Kidney tubule cell (primary cell): ENCODE measurements at regions not wholly inside any gene's neighbourhood (a gene's known extent, or its start where the extent isn't known, plus 50 kb on each side); places are given as distances from the start of the nearest gene placed in this dataset.
"Not testable (repeated sequence)": the region's sequence is repeated elsewhere in the genome, so short reads cannot be mapped to it uniquely, and the experiment has no call there.

Experiments
- DNase-seq: peaks from one replicate; pipeline ENCODE4 v3.0.0-alpha.2; 2018; ENCODE audit warnings: low spot score

- DNase-seq, result no peak
These were observed 572.3 kb downstream of the MATN1 start for GRCh38 chr1:30151119-30151518.

DNA sequence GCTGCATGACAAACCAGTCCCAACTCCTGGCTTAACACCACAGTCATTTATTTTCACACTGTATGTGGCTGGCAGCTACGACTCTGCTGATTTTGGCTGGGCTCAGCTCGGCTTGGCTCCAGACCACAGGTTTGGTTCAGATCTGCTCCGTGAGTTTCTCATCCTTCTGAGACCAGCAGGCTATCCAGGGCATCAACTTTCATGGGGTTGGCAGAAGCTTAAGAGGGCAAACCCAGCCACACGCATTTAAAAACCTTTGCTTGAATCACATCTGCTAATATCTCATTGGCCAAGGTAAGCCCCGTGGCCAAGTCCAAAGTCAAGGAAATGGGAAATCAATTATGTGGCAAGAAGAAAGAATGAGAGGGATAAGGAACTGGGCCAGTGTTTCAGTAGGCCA lies 574.2 kb downstream of the MATN1 start:
- DNase-seq, result no peak

DNA sequence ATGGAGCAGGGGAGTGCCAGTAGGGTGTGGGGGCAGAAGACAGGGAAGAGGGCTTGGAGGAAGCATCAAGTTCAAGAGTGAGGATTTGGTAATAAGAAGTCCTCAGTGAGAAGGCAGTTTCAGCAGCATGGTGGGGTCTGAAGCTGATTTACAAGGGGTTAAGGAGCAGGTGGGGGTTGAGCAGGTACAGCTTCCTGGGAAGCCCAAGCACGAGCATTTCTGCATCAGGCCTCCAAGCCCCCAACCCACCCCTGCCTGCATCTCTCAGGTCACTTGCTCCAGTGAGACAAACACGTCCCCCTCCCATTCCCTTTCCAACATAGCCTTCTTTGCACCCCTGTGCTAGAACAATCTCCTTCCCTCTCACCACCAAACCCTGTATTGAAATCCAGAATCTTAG lies 574.7 kb downstream of the MATN1 start:
- DNase-seq, result no peak

- DNase-seq, result no peak
These were observed 576.2 kb downstream of the MATN1 start for GRCh38 chr1:30147188-30147587.

GRCh38 chr1:30146448-30146847 lies 576.9 kb downstream of the MATN1 start:
- no peak for DNase-seq

DNA sequence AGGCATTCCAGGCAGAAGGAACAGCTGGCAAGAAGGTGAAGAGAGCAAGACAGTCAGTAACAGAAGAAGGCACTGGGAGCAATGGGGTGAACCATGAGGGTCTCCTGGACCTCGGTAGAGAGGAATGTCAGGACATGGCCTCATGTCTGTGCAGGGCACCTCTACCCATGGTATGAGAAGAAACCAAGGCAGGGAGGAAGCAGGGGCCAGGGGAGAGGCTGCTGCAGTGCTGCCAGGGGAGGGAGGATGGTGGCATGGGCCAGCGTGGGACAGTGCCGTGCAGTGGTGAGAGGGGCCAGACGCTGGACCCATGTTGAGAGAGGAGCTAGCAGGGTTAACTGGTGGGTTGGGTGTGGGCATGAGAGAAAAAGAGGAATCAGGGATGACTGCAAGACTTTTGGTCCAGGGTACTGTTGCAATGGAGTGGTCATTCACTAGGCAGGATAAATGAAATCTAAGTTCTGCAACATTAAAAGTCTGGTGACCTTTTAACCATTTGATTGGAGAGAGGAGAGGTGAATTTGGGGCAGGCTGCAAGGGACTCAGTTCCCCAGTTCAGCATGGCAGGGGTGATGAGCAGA lies 577.6 kb downstream of the MATN1 start:
- no peak for DNase-seq

DNA sequence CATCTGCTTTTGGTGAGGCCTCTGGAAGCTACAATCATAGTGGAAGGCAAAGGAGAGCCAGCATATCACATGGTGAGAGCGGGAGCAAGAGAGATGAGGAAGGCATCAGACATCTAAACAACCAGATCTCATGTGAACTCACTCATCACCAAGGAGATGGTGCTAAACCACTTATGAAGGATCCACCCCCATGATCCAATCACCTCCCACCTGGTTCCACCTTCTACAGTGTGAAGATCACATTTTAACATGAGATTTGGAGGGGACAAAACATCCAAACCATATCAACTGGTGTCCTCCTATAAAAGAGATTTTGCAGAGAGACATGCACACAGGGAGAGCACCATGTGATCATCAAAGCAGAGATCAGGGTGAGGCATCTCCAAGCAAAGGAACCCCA lies 578.6 kb downstream of the MATN1 start:
- no peak for DNase-seq

- no peak for DNase-seq
These were observed 579.9 kb downstream of the MATN1 start for GRCh38 chr1:30143517-30143916.

- no peak for DNase-seq
These were observed 582.8 kb downstream of the MATN1 start for GRCh38 chr1:30140566-30140965.

DNA sequence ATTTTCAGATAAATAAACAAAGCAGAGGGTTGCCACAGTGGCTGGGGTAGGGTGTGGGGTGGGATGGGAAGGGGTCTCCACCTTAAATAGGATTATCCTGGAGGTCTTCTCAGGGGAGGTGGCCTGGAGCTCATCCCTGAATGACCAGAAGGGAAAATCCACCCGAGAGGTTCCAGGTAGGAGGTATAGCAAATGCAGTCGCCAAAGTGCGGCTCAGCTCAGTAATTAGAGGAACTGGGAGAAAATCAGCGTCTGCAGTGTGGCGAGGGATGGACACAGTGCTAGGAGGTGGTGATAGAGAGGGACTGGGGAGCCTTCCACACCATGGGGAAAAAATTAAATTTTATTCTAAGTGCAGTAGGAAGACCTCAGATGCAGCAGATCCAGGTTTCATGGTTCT lies 584.5 kb downstream of the MATN1 start:
- no peak for DNase-seq

GRCh38 chr1:30137001-30137400 lies 586.4 kb downstream of the MATN1 start:
- DNase-seq, result no peak

GRCh38 chr1:30135698-30136097 lies 587.7 kb downstream of the MATN1 start:
- no peak for DNase-seq

DNA sequence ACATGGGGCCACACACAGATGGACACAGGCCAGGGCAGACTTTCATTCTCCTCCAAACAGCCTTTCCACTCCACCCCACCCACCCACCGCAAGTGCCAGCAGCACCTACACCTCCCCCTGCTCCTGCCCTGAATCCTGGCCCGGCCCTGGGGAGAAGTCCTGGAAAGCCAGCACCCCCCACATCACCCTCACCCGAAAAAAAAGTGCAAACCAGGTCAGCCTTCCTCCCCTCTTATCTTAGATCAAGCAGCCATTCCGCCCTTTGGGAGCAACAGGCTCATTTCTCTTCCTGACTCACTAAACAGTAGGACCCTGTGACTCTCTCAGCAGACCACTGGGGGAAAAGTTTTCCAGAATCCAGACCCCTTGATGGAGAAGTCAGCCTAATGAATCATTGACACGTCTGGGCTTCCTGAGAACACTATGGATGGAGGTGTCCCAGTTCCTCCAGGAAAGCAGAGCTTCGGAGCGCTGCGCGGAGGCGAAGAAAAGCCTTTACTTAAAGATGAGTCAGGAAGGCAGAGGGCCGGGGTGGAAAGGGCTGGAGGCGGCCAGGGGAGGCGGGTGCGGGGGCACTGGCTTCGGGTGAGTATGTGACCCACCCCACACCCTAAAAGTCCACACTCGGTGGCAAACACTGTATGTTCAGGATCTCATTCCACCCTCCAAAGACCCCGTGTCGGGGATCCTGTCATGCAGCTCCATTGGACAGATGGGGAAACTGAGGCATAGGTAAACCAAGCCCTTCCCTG lies 588.7 kb downstream of the MATN1 start:
- DNase-seq, result no peak

- no peak for DNase-seq
These were observed 589.9 kb downstream of the MATN1 start for GRCh38 chr1:30133414-30134055.

DNA sequence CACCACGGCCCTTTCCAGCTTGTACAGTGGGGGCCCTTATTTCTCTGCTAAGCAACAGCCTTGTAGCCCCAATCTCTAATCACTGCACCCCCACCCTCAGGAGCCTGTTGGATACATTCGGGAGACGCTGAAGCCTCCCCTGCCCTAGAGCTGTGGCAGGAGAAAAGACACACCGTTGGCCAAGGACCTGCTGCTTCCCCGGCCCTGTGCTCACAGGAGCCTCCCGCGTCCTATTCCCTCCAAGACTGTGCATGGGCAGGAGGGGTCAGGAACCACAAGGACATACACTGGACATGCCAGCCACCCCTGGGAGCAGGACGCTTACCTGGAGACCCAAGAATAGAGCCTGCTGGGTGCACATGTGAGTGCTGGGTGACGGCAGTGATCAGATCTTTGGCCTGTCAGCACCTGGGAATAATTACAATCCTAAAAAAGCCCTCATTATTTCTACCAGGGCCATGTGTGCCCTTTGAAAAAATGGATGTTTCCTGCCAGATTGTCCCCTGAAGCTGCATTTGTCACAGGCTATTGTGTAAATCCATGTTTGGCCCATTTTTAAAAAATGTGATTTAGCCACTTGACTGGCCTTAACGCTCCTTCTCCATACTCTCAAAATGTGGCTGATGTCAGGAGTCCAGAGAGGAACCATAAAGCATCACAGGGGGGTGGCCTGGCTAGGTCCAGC lies 590.6 kb downstream of the MATN1 start:
- DNase-seq, result no peak

GRCh38 chr1:30130566-30130965 lies 592.8 kb downstream of the MATN1 start:
- DNase-seq, result not testable (repeated sequence)

GRCh38 chr1:30130099-30130498 lies 593.3 kb downstream of the MATN1 start:
- no peak for DNase-seq

DNA sequence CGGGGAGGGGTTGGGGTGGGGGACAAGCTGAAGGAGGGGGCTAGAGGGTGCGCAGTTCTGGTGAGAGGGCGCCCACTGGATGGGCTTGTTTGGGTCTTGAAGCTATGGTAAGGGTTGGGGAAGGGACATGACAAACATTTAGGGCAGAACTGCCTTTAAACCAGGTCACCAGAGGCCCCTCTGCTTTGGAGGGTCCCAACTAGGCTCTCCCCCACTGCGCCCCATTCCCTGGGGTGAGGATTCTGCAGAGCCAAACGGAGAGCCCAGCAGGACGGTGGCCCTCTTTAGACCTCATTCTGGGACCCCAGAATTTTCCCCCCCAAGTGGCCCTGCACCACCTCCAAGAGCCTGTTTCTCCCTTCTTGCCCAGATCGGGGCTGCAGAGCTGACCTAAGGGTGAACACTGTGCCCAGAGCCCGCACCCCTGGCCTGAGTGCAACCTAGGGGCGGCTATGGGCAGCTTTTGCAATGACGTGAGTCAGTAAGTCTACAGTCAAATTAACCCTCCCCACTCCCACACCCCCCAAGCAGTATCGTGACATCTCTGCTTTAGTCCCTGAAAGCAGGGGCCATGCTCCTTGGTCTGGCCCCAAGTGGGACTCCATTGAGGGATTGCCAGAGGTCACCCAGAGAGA lies 593.8 kb downstream of the MATN1 start:
- no peak for DNase-seq

- DNase-seq, result no peak
These were observed 594.4 kb downstream of the MATN1 start for GRCh38 chr1:30129001-30129408.

DNA sequence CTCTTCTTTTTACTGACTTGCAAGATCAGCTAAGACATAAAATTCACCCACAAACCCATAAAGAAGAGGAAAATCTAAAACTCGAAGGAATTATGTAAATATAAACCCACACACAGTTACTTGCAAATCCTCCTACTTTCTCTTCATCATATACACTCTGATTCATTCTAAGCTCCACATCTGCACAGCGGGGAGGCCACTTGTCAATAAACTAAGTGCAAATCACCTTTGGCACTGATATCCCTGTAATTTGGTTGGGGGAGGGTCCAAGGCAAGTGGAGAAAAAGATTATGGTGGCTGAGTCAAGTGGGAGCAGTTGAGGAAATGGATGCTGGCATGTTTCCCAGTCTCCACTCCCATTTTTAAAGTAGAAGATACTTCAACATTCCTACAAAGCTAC lies 596.5 kb downstream of the MATN1 start:
- no peak for DNase-seq

DNA sequence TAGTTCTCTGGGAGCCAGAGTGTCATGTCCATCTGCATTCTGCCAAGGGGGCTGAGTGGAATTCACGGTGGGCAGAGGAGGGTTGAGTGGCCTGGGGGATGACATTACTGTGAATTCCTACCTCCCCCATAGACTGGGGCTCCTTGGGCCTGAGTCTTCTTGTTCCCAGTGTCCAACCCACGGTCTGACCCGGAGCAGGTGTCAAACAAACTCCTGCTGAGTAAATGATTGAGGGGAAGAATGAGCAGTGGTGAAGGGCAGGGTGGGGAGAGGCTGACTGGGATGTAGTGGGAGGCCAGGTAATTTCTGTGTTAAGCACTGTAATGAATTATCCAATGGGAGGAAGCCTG lies 597.6 kb downstream of the MATN1 start:
- DNase-seq, result no peak

DNA sequence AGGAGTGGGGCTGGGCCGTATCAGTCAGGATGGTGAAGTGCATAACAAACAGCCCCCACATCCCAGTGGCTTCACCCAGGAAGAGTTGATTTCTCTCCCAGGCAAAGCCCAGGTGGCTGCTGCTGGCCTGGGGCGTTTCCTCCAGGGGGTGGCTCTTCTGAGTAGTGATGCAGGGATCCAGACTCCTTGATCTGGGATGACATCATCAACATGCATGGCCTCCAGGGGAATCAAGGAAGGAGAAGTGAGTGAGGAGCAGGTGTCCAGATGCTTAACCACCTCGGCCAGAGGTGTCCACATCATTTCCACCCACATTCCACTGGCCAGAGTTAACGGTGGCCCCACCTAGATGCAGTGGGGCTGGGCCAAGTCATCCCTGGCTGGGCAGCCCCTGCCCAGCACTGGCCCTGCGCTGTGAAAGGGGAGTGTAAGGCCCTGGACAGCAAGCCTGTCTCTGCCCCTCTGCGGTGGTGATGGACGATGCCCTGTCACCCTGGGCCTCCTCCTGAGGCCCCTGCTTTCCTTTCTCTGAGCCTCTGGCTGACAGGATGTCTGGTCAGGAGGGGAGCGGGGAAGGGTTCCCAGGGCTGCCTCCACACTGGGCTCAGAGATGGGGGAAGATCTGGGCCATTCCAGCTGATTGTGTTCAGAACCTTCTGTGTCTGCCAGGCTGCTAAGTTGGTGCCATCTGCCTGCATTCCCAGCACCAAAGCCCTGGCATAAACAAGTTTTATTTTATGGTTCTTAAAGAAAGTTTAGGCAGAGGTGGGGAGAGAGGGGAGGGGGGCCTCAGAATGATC lies 598.2 kb downstream of the MATN1 start:
- peak; percentile 1 for DNase-seq
